IMR-90 (cell line): ENCODE measurements at regions not wholly inside any gene's neighbourhood (a gene's known extent, or its start where the extent isn't known, plus 50 kb on each side); places are given as distances from the start of the nearest gene placed in this dataset.

Experiments
- ATAC-seq: fragments of 200-7000 bp; cut with Tn5 transposase; 2 replicates; pipeline ENCODE4 v1.9.1; 2020; ENCODE audit warnings: low read depth, mild to moderate bottlenecking, moderate library complexity
- BruUV-seq: library from RNA; stranded (reverse); fragments of 400-500 nt; replicated peaks from 2 replicates; lab custom pipeline; 2021; lab: Mats Ljungman, UMichigan
- CTCF ChIA-PET: fragments of 300-600 bp; formaldehyde crosslinking; extraction: SDS; loops from one replicate; lab custom pipeline; 2021; ENCODE audit warnings: antibody characterized with exemption; lab: Yijun Ruan, JAX
- POLR2A ChIA-PET: fragments of 300-600 bp; sonication (Branson Sonifier 250); formaldehyde crosslinking; loops from one replicate; lab custom pipeline; 2022; ENCODE audit warnings: antibody characterized with exemption; ENCODE audit not compliant: unreplicated experiment; lab: Charles Lee
- DNase-seq: peaks from one replicate; pipeline ENCODE4 v3.0.0; 2013
- H2AFZ ChIP-seq: replicated peaks from 2 replicates; pipeline ENCODE3; 2013; ENCODE audit warnings: low read length, mild to moderate bottlenecking; ENCODE audit not compliant: poor library complexity
- H2AK5ac ChIP-seq: 2 replicates; pipeline ENCODE4 v1.6.1; 2013; ENCODE audit warnings: low read depth, low read length, inconsistent platforms
- H2AK9ac ChIP-seq: replicated peaks from 2 replicates; pipeline ENCODE3; 2013; ENCODE audit warnings: mild to moderate bottlenecking, low read depth, low read length, moderate library complexity; ENCODE audit not compliant: poor library complexity
- H2BK120ac ChIP-seq: 2 replicates; pipeline ENCODE4 v1.6.1; 2013; ENCODE audit warnings: low read depth, low read length, inconsistent platforms
- H2BK15ac ChIP-seq: 3 replicates; pipeline ENCODE4 v1.6.1; 2013; ENCODE audit warnings: low read depth, low read length, inconsistent platforms
- H2BK20ac ChIP-seq: 2 replicates; pipeline ENCODE4 v1.6.1; 2013; ENCODE audit warnings: low read depth, mild to moderate bottlenecking, inconsistent platforms, low read length, moderate library complexity
- H2BK5ac ChIP-seq: 2 replicates; pipeline ENCODE4 v1.6.1; 2013; ENCODE audit warnings: mild to moderate bottlenecking, low read depth, low read length, inconsistent platforms; ENCODE audit not compliant: poor library complexity, severe bottlenecking
- H3K14ac ChIP-seq: replicated peaks from 2 replicates; pipeline ENCODE4 v1.6.1; 2013; ENCODE audit warnings: low read depth, low read length, inconsistent platforms
- H3K18ac ChIP-seq: 2 replicates; pipeline ENCODE4 v1.6.1; 2013; ENCODE audit warnings: low read depth, low read length, control low read depth
- H3K23ac ChIP-seq: 2 replicates; pipeline ENCODE4 v1.6.1; 2013; ENCODE audit warnings: low read depth, low read length, inconsistent platforms
- H3K27ac ChIP-seq: 2 replicates; pipeline ENCODE4 v1.5.1; 2013; ENCODE audit warnings: mild to moderate bottlenecking, control low read depth, low read length; ENCODE audit not compliant: insufficient read depth
- H3K27me3 ChIP-seq: 2 replicates; pipeline ENCODE4 v1.6.1; 2013; ENCODE audit warnings: low read length; ENCODE audit not compliant: control insufficient read depth, insufficient read depth
- H3K36me3 ChIP-seq: 2 replicates; pipeline ENCODE4 v1.6.1; 2013; ENCODE audit warnings: low read length, mixed read lengths; ENCODE audit not compliant: control insufficient read depth, insufficient read depth
- H3K4ac ChIP-seq: 2 replicates; pipeline ENCODE4 v1.6.1; 2013; ENCODE audit warnings: low read depth, low read length, inconsistent platforms
- H3K4me1 ChIP-seq: 2 replicates; pipeline ENCODE4 v1.6.1; 2013; ENCODE audit warnings: low read length, mixed read lengths; ENCODE audit not compliant: control insufficient read depth, insufficient read depth
- H3K4me2 ChIP-seq: 2 replicates; pipeline ENCODE4 v1.6.1; 2013; ENCODE audit warnings: low read depth, mild to moderate bottlenecking, control low read depth, low read length, moderate library complexity
- H3K4me3 ChIP-seq: 2 replicates; pipeline ENCODE4 v1.5.1; 2013; ENCODE audit warnings: low read depth, mild to moderate bottlenecking, control low read depth, low read length, moderate library complexity; ENCODE audit not compliant: insufficient read depth
- H3K56ac ChIP-seq: 2 replicates; pipeline ENCODE4 v1.6.1; 2013; ENCODE audit warnings: low read length, inconsistent platforms; ENCODE audit not compliant: insufficient read depth; ENCODE audit errors: extremely low read depth
- H3K79me1 ChIP-seq, 2 experiments: 2 replicates each; pipeline ENCODE4 v1.6.1; 2013; ENCODE audit warnings: low read length in 2 of 2, inconsistent platforms in 1 of 2, low read depth in 1 of 2
- H3K9ac ChIP-seq: 2 replicates; pipeline ENCODE4 v1.6.1; 2013; ENCODE audit warnings: low read depth, low read length, control low read depth
- H3K9me1 ChIP-seq: 2 replicates; pipeline ENCODE4 v1.6.1; 2013; ENCODE audit warnings: low read length, inconsistent platforms; ENCODE audit not compliant: insufficient read depth
- H3K9me3 ChIP-seq: 2 replicates; pipeline ENCODE4 v1.6.1; 2013; ENCODE audit warnings: low read length; ENCODE audit not compliant: control insufficient read depth, insufficient read depth
- H4K20me1 ChIP-seq: 2 replicates; pipeline ENCODE4 v1.6.1; 2013; ENCODE audit warnings: low read length, inconsistent platforms; ENCODE audit not compliant: insufficient read depth
- H4K5ac ChIP-seq: 2 replicates; pipeline ENCODE4 v1.6.1; 2013; ENCODE audit warnings: mild to moderate bottlenecking, low read depth, low read length, control low read depth
- H4K8ac ChIP-seq, 2 experiments: 2 replicates each; pipeline ENCODE4 v1.6.1; 2013; ENCODE audit warnings: low read depth in 2 of 2, low read length in 2 of 2, control low read depth in 1 of 2, inconsistent platforms in 1 of 2
- H4K91ac ChIP-seq: 2 replicates; pipeline ENCODE4 v1.6.1; 2013; ENCODE audit warnings: low read depth, low read length, inconsistent platforms; ENCODE audit not compliant: insufficient read depth
- BHLHE40 ChIP-seq: fragments of 150-350 bp; IDR thresholded peaks from 2 replicates; pipeline ENCODE4 v1.6.1; 2016; ENCODE audit warnings: mild to moderate bottlenecking, low read depth, low read length
- CEBPB ChIP-seq: IDR thresholded peaks from 2 replicates; pipeline ENCODE4 v1.6.1; 2012; ENCODE audit warnings: low read depth, low read length, improper control_type of control experiment
- CHD1 ChIP-seq: IDR thresholded peaks from 2 replicates; pipeline ENCODE4 v1.6.1; 2012; ENCODE audit warnings: low read depth, low read length, improper control_type of control experiment
- MAFK ChIP-seq: IDR thresholded peaks from 2 replicates; pipeline ENCODE4 v1.6.1; 2012; ENCODE audit warnings: low read depth, low read length, improper control_type of control experiment
- RAD21 ChIP-seq: IDR thresholded peaks from 2 replicates; pipeline ENCODE4 v1.6.1; 2012; ENCODE audit warnings: low read length, improper control_type of control experiment
- RCOR1 ChIP-seq: IDR thresholded peaks from 2 replicates; pipeline ENCODE4 v1.6.1; 2012; ENCODE audit warnings: mild to moderate bottlenecking, low read length, improper control_type of control experiment; ENCODE audit not compliant: insufficient replicate concordance
- WGBS, 2 experiments: methylation state at CpG; one replicate each; pipeline versions ENCODE4 v1.1.5 to v1.1.7; 2013; ENCODE audit warnings: missing lambda C conversion rate in 2 of 2; ENCODE audit not compliant: insufficient read length in 1 of 2; ENCODE audit errors: extremely low coverage in 2 of 2; 5-methylcytosine and 5-hydroxymethylcytosine counted together
- dilution Hi-C: fragments of 300-500 bp; cut with HindIII; formaldehyde crosslinking; loops from one replicate; pipeline ENCODE4 v1.14.3; 2018; ENCODE audit warnings: low sequenced_read_pairs; ENCODE audit not compliant: unreplicated experiment
- in situ Hi-C: fragments of 300-500 bp; cut with MboI; formaldehyde crosslinking; loops from 3 replicates; pipeline ENCODE4 v1.14.3; 2019; ENCODE audit warnings: low sequenced_read_pairs, inconsistent platforms, mixed read lengths
- intact Hi-C: fragments of 100-400 bp; cut with micrococcal nuclease; formaldehyde crosslinking; loops from 2 replicates; pipeline ENCODE4 v1.10.0; 2022
- TF ChIP-seq, protein P1 (sequence below): conservative IDR thresholded peaks from 2 replicates; pipeline ENCODE4 v1.5.1; 2012; ENCODE audit warnings: mild to moderate bottlenecking, low read depth, low read length, improper control_type of control experiment

- Histone ChIP-seq H2BK120ac (no peak overlapping the region), H3K4me1 (no peaks in the 10 kb centered on the region), H3K27me3 (no peaks in the 10 kb centered on the region), H3K9me1 (no peaks in the 10 kb centered on the region), H2AK5ac (no peak overlapping the region), H4K8ac (no peak overlapping the region), H2BK5ac (no peak overlapping the region), H3K9me3 (no peaks in the 10 kb centered on the region), H2BK15ac (no peak overlapping the region), H3K27ac (no peak overlapping the region), H3K9ac (no peak overlapping the region), H2BK20ac (no peak overlapping the region), H4K20me1 (no peaks in the 10 kb centered on the region), H2AK9ac (no peak overlapping the region), H3K4me2 (no peak overlapping the region), H2AFZ (no peak overlapping the region), H3K4ac (no peak overlapping the region), H3K36me3 (no peaks in the 10 kb centered on the region), H4K91ac (no peak overlapping the region), H3K79me1 (no peaks in the 10 kb centered on the region), H3K18ac (no peak overlapping the region), H4K5ac (no peak overlapping the region), H3K56ac (no peak overlapping the region), H3K14ac (no peak overlapping the region), H3K4me3 (no peak overlapping the region), H3K23ac (no peak overlapping the region)
- no peak for DNase-seq
- intact Hi-C loops (no loop called here), dilution Hi-C loops (no loop called here), in situ Hi-C loops (no loop called here)
- POLR2A ChIA-PET, result no interaction called here
- WGBS, 2 experiments, result no CpG with 5 or more reads among the region's 5 CpGs
- BruUV-seq, result no TSS peak
- TF ChIP-seq BHLHE40 (no peak), RAD21 (no peak), MAFK (no peak), RCOR1 (no peak), CHD1 (no peak), CEBPB (no peak)
- TF ChIP-seq, protein P1, sequence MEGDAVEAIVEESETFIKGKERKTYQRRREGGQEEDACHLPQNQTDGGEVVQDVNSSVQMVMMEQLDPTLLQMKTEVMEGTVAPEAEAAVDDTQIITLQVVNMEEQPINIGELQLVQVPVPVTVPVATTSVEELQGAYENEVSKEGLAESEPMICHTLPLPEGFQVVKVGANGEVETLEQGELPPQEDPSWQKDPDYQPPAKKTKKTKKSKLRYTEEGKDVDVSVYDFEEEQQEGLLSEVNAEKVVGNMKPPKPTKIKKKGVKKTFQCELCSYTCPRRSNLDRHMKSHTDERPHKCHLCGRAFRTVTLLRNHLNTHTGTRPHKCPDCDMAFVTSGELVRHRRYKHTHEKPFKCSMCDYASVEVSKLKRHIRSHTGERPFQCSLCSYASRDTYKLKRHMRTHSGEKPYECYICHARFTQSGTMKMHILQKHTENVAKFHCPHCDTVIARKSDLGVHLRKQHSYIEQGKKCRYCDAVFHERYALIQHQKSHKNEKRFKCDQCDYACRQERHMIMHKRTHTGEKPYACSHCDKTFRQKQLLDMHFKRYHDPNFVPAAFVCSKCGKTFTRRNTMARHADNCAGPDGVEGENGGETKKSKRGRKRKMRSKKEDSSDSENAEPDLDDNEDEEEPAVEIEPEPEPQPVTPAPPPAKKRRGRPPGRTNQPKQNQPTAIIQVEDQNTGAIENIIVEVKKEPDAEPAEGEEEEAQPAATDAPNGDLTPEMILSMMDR, result no peak
- CTCF ChIA-PET, result no interaction called here
- ATAC-seq, result no peak
Observed at GRCh38 chr5:167413506-167413905, 877.9 kb upstream of the WWC1 start.
